Adrenal gland (tissue), 9 donors: ENCODE measurements at regions not wholly inside any gene's neighbourhood (a gene's known extent, or its start where the extent isn't known, plus 50 kb on each side); places are given as distances from the start of the nearest gene placed in this dataset.

Experiments
- DNase-seq, 7 donors: peaks; one replicate each; pipeline ENCODE4 v3.0.0-alpha.2; 2019 to 2020
- H3K27ac ChIP-seq, 5 donors: fragments of 200-600 bp; sonication (generic) in 4 of 5; 1 replicate in 3 of 5; 2 replicates in 2 of 5; pipeline versions ENCODE4 v1.5.1 to v1.8.0; 2016 to 2020; ENCODE audit warnings: mild to moderate bottlenecking in 1 of 5
- H3K27me3 ChIP-seq: fragments of 200-600 bp; 2 replicates; pipeline ENCODE4 v1.8.0; 2021
- H3K36me3 ChIP-seq, 2 donors: fragments of 200-600 bp; replicated peaks in 1 of 2; 1 replicate in 1 of 2; 2 replicates in 1 of 2; pipeline versions ENCODE4 v1.5.1 to v1.8.0; 2018 to 2022
- H3K4me1 ChIP-seq, 2 donors: fragments of 200-600 bp; replicated peaks in 1 of 2; 1 replicate in 1 of 2; 2 replicates in 1 of 2; pipeline versions ENCODE4 v1.5.1 to v1.8.0; 2018 to 2021
- H3K4me3 ChIP-seq, 4 donors: fragments of 200-600 bp; sonication (generic) in 3 of 4; one replicate each; pipeline ENCODE4 v1.5.1; 2016 to 2018
- H3K9me3 ChIP-seq, 3 donors: fragments of 200-600 bp; sonication (generic) in 1 of 3; replicated peaks in 1 of 3; 1 replicate in 2 of 3; 2 replicates in 1 of 3; pipeline versions ENCODE4 v1.5.1 to v1.8.0; 2016 to 2021
- CTCF ChIP-seq, 6 experiments: fragments of 450-650 bp in 4 of 6; fragments of 200-600 bp in 2 of 6; sonication (generic) in 1 of 6; IDR thresholded peaks; 1 replicate in 5 of 6; 2 replicates in 1 of 6; pipeline versions ENCODE4 v1.5.1 to v1.8.0; 2016 to 2021; ENCODE audit warnings: antibody characterized with exemption in 6 of 6, mild to moderate bottlenecking in 2 of 6, moderate library complexity in 1 of 6
- POLR2A ChIP-seq, 2 donors: fragments of 450-650 bp; IDR thresholded peaks; one replicate each; pipeline ENCODE4 v1.6.1; 2017; ENCODE audit warnings: antibody characterized with exemption in 2 of 2, mild to moderate bottlenecking in 2 of 2, moderate library complexity in 1 of 2
- WGBS, 4 donors: extraction: QIAGEN DNeasy Blood & Tissue Kit in 2 of 4; methylation state at CpG; one replicate each; pipeline versions ENCODE4 v1.1.5 to v1.1.7; 2013 to 2017; 5-methylcytosine and 5-hydroxymethylcytosine counted together
- intact Hi-C, 2 donors: fragments of 100-400 bp; cut with DNase I; formaldehyde crosslinking; loops; one replicate each; pipeline versions ENCODE4 v1.14.1 to v1.15.0; 2022 to 2023
- donor health status: healthy with polysubstance abuse.
- donor health status: Bipolar disorder and iron deficiency.
- donor health status: DM: yes; HTN: yes; CAD: no.
- donor health status: DM: no; HTN: no; CAD: no.
- donor health status: DM: no; HTN: no; CAD: no.

GRCh38 chr10:107496594-107496993 lies 332.1 kb upstream of the SORCS1 start:
- DNase-seq: no peak
- no peak for TF ChIP-seq POLR2A (IDR thresholded peaks at IDR 0.05)
- no peak for TF ChIP-seq CTCF (IDR thresholded peaks at IDR 0.05)
- Histone ChIP-seq H3K4me3 (no peak overlapping the region), H3K4me1 (no peaks in the 10 kb centered on the region), H3K9me3 (no peaks in the 10 kb centered on the region), H3K27me3 (no peaks in the 10 kb centered on the region), H3K27ac (no peak overlapping the region), H3K36me3 (no peaks in the 10 kb centered on the region)
- intact Hi-C loops: no loop called here
- 34 to 83% (median 53%) methylated on average over 2 of the region's 2 CpGs for WGBS, 4 donors

- Histone ChIP-seq H3K27ac (no peak overlapping the region), H3K27me3 (no peaks in the 10 kb centered on the region), H3K36me3 (no peaks in the 10 kb centered on the region), H3K4me3 (no peak overlapping the region), H3K9me3 (no peaks in the 10 kb centered on the region), H3K4me1 (no peaks in the 10 kb centered on the region)
- WGBS, 4 donors: 60 to 76% (median 65%) methylated on average over 1 of the region's 1 CpG
- TF ChIP-seq CTCF (IDR thresholded peaks at IDR 0.05): no peak
- no peak for TF ChIP-seq POLR2A (IDR thresholded peaks at IDR 0.05)
- intact Hi-C loops: no loop called here
- DNase-seq: no peak
Observed at GRCh38 chr10:107492389-107492788, 327.9 kb upstream of the SORCS1 start.

- no peaks in the 10 kb centered on the region for H3K27me3 ChIP-seq
- intact Hi-C loops: no loop called here
- H3K4me1 ChIP-seq: no peaks in the 10 kb centered on the region
- no peak overlapping the region for H3K27ac ChIP-seq
- DNase-seq: no peak
- WGBS, 4 donors: 69 to 96% (median 88%) methylated on average over 2 of the region's 2 CpGs
- H3K9me3 ChIP-seq: no peaks in the 10 kb centered on the region
- TF ChIP-seq CTCF (IDR thresholded peaks at IDR 0.05) (no peak), POLR2A (IDR thresholded peaks at IDR 0.05) (no peak)
- no peak overlapping the region for H3K4me3 ChIP-seq
- no peaks in the 10 kb centered on the region for H3K36me3 ChIP-seq
Observed at GRCh38 chr10:107490389-107490788, 325.9 kb upstream of the SORCS1 start.

- no peak for DNase-seq
- H3K27ac ChIP-seq: no peak overlapping the region
- no peaks in the 10 kb centered on the region for H3K9me3 ChIP-seq
- WGBS, 4 donors: 58 to 70% (median 63%) methylated on average over 4 of the region's 4 CpGs
- H3K4me1 ChIP-seq: no peaks in the 10 kb centered on the region
- no peaks in the 10 kb centered on the region for H3K27me3 ChIP-seq
- intact Hi-C loops: no loop called here
- no peak overlapping the region for H3K4me3 ChIP-seq
- no peaks in the 10 kb centered on the region for H3K36me3 ChIP-seq
- TF ChIP-seq POLR2A (IDR thresholded peaks at IDR 0.05) (no peak), CTCF (IDR thresholded peaks at IDR 0.05) (no peak)
Observed at GRCh38 chr10:107487284-107487683, 322.8 kb upstream of the SORCS1 start.
